ENCODE measurements at regions not wholly inside any gene's neighbourhood (a gene's known extent, or its start where the extent isn't known, plus 50 kb on each side); places are given as distances from the start of the nearest gene placed in this dataset.

GRCh38 chr2:147782141-147782930, 62.5 kb upstream of the ACVR2A start:
- TF ChIP-seq CTCF (IDR thresholded peaks at IDR 0.05 in 2 of 3, conservative IDR thresholded peaks at IDR 0.05 in 1 of 3; ENCODE audit: borderline replicate concordance in 1 of 3, insufficient read depth in 1 of 3, low read depth in 2 of 3, low read length in 2 of 3) (no peak), ZNF274 (IDR thresholded peaks at IDR 0.05; ENCODE audit: low read depth, low read length) (no peak), YY1 (IDR thresholded peaks at IDR 0.05; ENCODE audit: extremely low read depth, insufficient replicate concordance, low read depth, low read length) (no peak), POLR2AphosphoS5 (IDR thresholded peaks at IDR 0.05; ENCODE audit: low read depth, low read length) (no peak), MAX (IDR thresholded peaks at IDR 0.05) (no peak), POLR2A (IDR thresholded peaks at IDR 0.05; ENCODE audit: borderline replicate concordance, extremely low read depth, insufficient read depth, insufficient read length) (no peak), TCF7L2 (IDR thresholded peaks at IDR 0.05; ENCODE audit: borderline replicate concordance, extremely low read depth, insufficient read depth, insufficient read length) (no peak), CEBPB (IDR thresholded peaks at IDR 0.05; ENCODE audit: low read depth) (no peak)
